ENCODE measurements at regions not wholly inside any gene's neighbourhood (a gene's known extent, or its start where the extent isn't known, plus 50 kb on each side); places are given as distances from the start of the nearest gene placed in this dataset.

GRCh38 chrX:69280933-69281332 lies 115.7 kb upstream of the PJA1 start:
- TF ChIP-seq CTCF (IDR thresholded peaks at IDR 0.05; ENCODE audit: control extremely low read depth, extremely low read depth): no peak
- Histone ChIP-seq H3K27ac (ENCODE audit: low read depth in 1 of 2, low read length in 1 of 2) (no peak overlapping the region), H3K4me3 (no peak overlapping the region), H3K9ac (ENCODE audit: insufficient read depth in 1 of 2, low read length in 2 of 2) (peak overlapping the region in 1 of 2 donors; percentile 11), H3K36me3 (ENCODE audit: control insufficient read depth in 4 of 4, insufficient read depth in 4 of 4, low read length in 4 of 4) (no peaks in the 10 kb centered on the region), H3K27me3 (ENCODE audit: control insufficient read depth in 3 of 3, insufficient read depth in 3 of 3, low read length in 2 of 3) (peaks cover 0 to 10% (median 3%) of the 10 kb centered on the region in 3 donors), H3K9me3 (ENCODE audit: control insufficient read depth in 4 of 4, insufficient read depth in 3 of 4, low read length in 3 of 4) (peaks cover 0 to 3% (median 0%) of the 10 kb centered on the region in 4 donors), H3K4me1 (ENCODE audit: control insufficient read depth in 5 of 5, insufficient read depth in 5 of 5, low read length in 5 of 5) (peaks cover 0 to 72% (median 16%) of the 10 kb centered on the region in 5 donors)
- WGBS, 2 donors: 31 to 70% methylated on average over 4 of the region's 4 CpGs
- DNase-seq: peak; percentile 82 to 96 (median 94)
- ATAC-seq (ENCODE audit: insufficient read depth, low FRiP score): no peak

- Histone ChIP-seq H3K4me3 (no peak overlapping the region), H3K27me3 (ENCODE audit: control insufficient read depth in 3 of 3, insufficient read depth in 3 of 3, low read length in 2 of 3) (peaks cover 0 to 24% (median 12%) of the 10 kb centered on the region in 3 donors), H3K27ac (ENCODE audit: low read depth in 1 of 2, low read length in 1 of 2) (no peak overlapping the region), H3K4me1 (ENCODE audit: control insufficient read depth in 5 of 5, insufficient read depth in 5 of 5, low read length in 5 of 5) (peaks cover 0 to 59% (median 16%) of the 10 kb centered on the region in 5 donors), H3K9me3 (ENCODE audit: control insufficient read depth in 4 of 4, insufficient read depth in 3 of 4, low read length in 3 of 4) (peaks cover 0 to 3% (median 0%) of the 10 kb centered on the region in 4 donors), H3K9ac (ENCODE audit: insufficient read depth in 1 of 2, low read length in 2 of 2) (no peak overlapping the region), H3K36me3 (ENCODE audit: control insufficient read depth in 4 of 4, insufficient read depth in 4 of 4, low read length in 4 of 4) (no peaks in the 10 kb centered on the region)
- peak; percentile 76 to 81 (median 76) for DNase-seq
- ATAC-seq (ENCODE audit: insufficient read depth, low FRiP score): no peak
- WGBS, 2 donors: 76 to 100% methylated on average over 2 to 3 of the region's 3 CpGs
- no peak for TF ChIP-seq CTCF (IDR thresholded peaks at IDR 0.05; ENCODE audit: control extremely low read depth, extremely low read depth)
Measured at GRCh38 chrX:69279234-69279633, 114.0 kb upstream of the PJA1 start.

- Histone ChIP-seq H3K4me3 (no peak overlapping the region), H3K9me3 (ENCODE audit: control insufficient read depth in 4 of 4, insufficient read depth in 3 of 4, low read length in 3 of 4) (peaks cover 0 to 3% (median 0%) of the 10 kb centered on the region in 4 donors), H3K27me3 (ENCODE audit: control insufficient read depth in 3 of 3, insufficient read depth in 3 of 3, low read length in 2 of 3) (peaks cover 0 to 29% (median 18%) of the 10 kb centered on the region in 3 donors), H3K4me1 (ENCODE audit: control insufficient read depth in 5 of 5, insufficient read depth in 5 of 5, low read length in 5 of 5) (peaks cover 0 to 58% (median 16%) of the 10 kb centered on the region in 5 donors), H3K36me3 (ENCODE audit: control insufficient read depth in 4 of 4, insufficient read depth in 4 of 4, low read length in 4 of 4) (no peaks in the 10 kb centered on the region), H3K27ac (ENCODE audit: low read depth in 1 of 2, low read length in 1 of 2) (no peak overlapping the region), H3K9ac (ENCODE audit: insufficient read depth in 1 of 2, low read length in 2 of 2) (no peak overlapping the region)
- 54% methylated on average over 16 of the region's 16 CpGs for WGBS, 2 donors
- TF ChIP-seq CTCF (IDR thresholded peaks at IDR 0.05; ENCODE audit: control extremely low read depth, extremely low read depth): no peak
- ATAC-seq (ENCODE audit: insufficient read depth, low FRiP score): no peak
- DNase-seq: peak; percentile 72 to 77 (median 76)
Measured at GRCh38 chrX:69278031-69278687, 112.9 kb upstream of the PJA1 start.

All from lung (tissue), 11 donors.